ENCODE measurements at regions not wholly inside any gene's neighbourhood (a gene's known extent, or its start where the extent isn't known, plus 50 kb on each side); places are given as distances from the start of the nearest gene placed in this dataset.

- no peak overlapping the region for H4K5ac ChIP-seq (ENCODE audit: insufficient read length, low read depth, low read length)
- no peak overlapping the region for H3K4ac ChIP-seq (ENCODE audit: low read depth, low read length)
- H4K20me1 ChIP-seq (ENCODE audit: control insufficient read depth, insufficient read depth, insufficient read length): no peaks in the 10 kb centered on the region
- no peak overlapping the region for H2BK5ac ChIP-seq (ENCODE audit: insufficient read length, low read length)
- no peak overlapping the region for H2BK20ac ChIP-seq (ENCODE audit: low read depth, low read length, poor library complexity, severe bottlenecking)
- H3K4me1 ChIP-seq (ENCODE audit: insufficient read depth, low read length): no peaks in the 10 kb centered on the region
- no peak for DNase-seq
- H3T11ph ChIP-seq (ENCODE audit: low read length): no peak overlapping the region
- no peak overlapping the region for H4K8ac ChIP-seq (replicated peaks; ENCODE audit: insufficient read length, low read depth, low read length)
- Mint-ChIP-seq H3K9me3 (peaks cover 16 to 17% of the 10 kb centered on the region in 2 experiments), H3K4me1 (peaks cover 7 to 16% of the 10 kb centered on the region in 2 experiments), H3K27me3 (ENCODE audit: low read depth) (no peaks in the 10 kb centered on the region; the same call in none of the 2 replicates), H3K27ac (no peak overlapping the region), H3K36me3 (ENCODE audit: insufficient read depth in 1 of 3, low read depth in 3 of 3) (peaks cover 25 to 26% (median 26%) of the 10 kb centered on the region in 3 experiments), H3K4me3 (no peak overlapping the region)
- no peak overlapping the region for H2AFZ ChIP-seq (ENCODE audit: low read length)
- H3K9me3 ChIP-seq (ENCODE audit: control insufficient read depth, low read depth, low read length): no peaks in the 10 kb centered on the region
- no peak overlapping the region for H3K9ac ChIP-seq (ENCODE audit: extremely low read depth, insufficient read length, low read length)
- H4K91ac ChIP-seq (ENCODE audit: insufficient read length, low read depth, low read length): no peak overlapping the region
- H3K14ac ChIP-seq (ENCODE audit: insufficient read depth, low read length): no peak overlapping the region
- no peak overlapping the region for H3K23ac ChIP-seq (ENCODE audit: insufficient read length, low read depth, low read length)
- no peaks in the 10 kb centered on the region for H3K27me3 ChIP-seq (ENCODE audit: insufficient read depth, low read length)
- H3K4me2 ChIP-seq (ENCODE audit: insufficient read depth, insufficient read length, low read length): no peak overlapping the region
- no peak overlapping the region for H3K56ac ChIP-seq (ENCODE audit: insufficient read length, low read depth, low read length)
- H3K79me2 ChIP-seq (ENCODE audit: insufficient read depth, low read length): no peaks in the 10 kb centered on the region; the same call in 1 of the 2 replicates
- no peak for TF ChIP-seq CTCF (conservative IDR thresholded peaks at IDR 0.05)
- H2BK12ac ChIP-seq (ENCODE audit: insufficient read length, low read depth, low read length): no peak overlapping the region
- H2BK15ac ChIP-seq (ENCODE audit: low read depth, low read length): no peak overlapping the region
- no peaks in the 10 kb centered on the region for H3K79me1 ChIP-seq (ENCODE audit: insufficient read depth, low read depth, low read length, poor library complexity, severe bottlenecking)
- no peak overlapping the region for H3K18ac ChIP-seq (ENCODE audit: insufficient read length, low read depth, low read length)
- no peaks in the 10 kb centered on the region for H3K23me2 ChIP-seq (ENCODE audit: insufficient read length, low read depth, low read length, poor library complexity, severe bottlenecking)
- H2BK120ac ChIP-seq (ENCODE audit: low read depth, low read length, poor library complexity, severe bottlenecking): no peak overlapping the region
- no peak overlapping the region for H2AK5ac ChIP-seq (ENCODE audit: insufficient read length, low read length)
- no CpG with 5 or more reads among the region's 23 CpGs for WGBS (ENCODE audit: extremely low coverage, insufficient read length, low lambda C conversion rate)
- no peak overlapping the region for H3K27ac ChIP-seq (ENCODE audit: insufficient read length, low read depth, low read length)
These were observed 68.0 kb upstream of the CIBAR2 start for GRCh38 chr16:85180047-85180826.

Measured in H9 (cell line).